GM12864 (cell line): ENCODE measurements at regions not wholly inside any gene's neighbourhood (a gene's known extent, or its start where the extent isn't known, plus 50 kb on each side); places are given as distances from the start of the nearest gene placed in this dataset.

Source experiments
- DNase-seq: peaks from one replicate; pipeline ENCODE4 v3.0.0-alpha.2; 2011; ENCODE audit warnings: low read depth
- H3K4me3 ChIP-seq: 2 replicates; pipeline ENCODE4 v1.5.1; 2011; ENCODE audit warnings: mild to moderate bottlenecking, low read depth, low read length, control low read depth
- CTCF ChIP-seq: IDR thresholded peaks from 2 replicates; pipeline ENCODE4 v1.5.1; 2011; ENCODE audit warnings: low read depth, mild to moderate bottlenecking, moderate library complexity, low read length, control low read depth, inconsistent platforms; ENCODE audit errors: missing control alignments

- H3K4me3 ChIP-seq = no peak overlapping the region
- no peak for DNase-seq
- TF ChIP-seq CTCF = no peak
Observed at GRCh38 chr12:31822761-31823160, 93.9 kb upstream of the AMN1 start.

GRCh38 chr12:31821484-31821883 is 92.7 kb upstream of the AMN1 start:
- no peak overlapping the region for H3K4me3 ChIP-seq
- TF ChIP-seq CTCF = no peak
- no peak for DNase-seq

GRCh38 chr12:31820832-31821231 is 92.0 kb upstream of the AMN1 start:
- no peak overlapping the region for H3K4me3 ChIP-seq
- TF ChIP-seq CTCF = no peak
- no peak for DNase-seq

DNA sequence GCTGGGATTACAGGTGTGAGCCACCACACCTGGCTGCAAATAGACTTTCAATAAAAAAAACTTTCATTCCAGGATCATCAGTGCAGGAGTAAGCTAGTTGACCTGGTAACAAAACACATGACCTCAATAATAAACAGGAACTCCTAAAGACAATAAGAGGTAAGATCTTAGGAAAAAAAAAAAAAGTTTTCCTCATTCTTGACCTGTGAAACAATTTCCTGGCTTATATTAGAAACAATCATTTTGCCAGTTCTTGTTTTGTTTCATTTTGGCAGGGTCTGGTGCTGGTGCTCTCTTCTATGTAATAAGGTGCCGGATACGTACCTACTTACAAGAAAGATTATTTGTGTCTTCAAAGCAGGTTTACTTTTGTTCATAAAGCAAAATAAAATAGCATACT is 90.6 kb upstream of the AMN1 start:
- H3K4me3 ChIP-seq = no peak overlapping the region
- no peak for DNase-seq
- no peak for TF ChIP-seq CTCF

DNA sequence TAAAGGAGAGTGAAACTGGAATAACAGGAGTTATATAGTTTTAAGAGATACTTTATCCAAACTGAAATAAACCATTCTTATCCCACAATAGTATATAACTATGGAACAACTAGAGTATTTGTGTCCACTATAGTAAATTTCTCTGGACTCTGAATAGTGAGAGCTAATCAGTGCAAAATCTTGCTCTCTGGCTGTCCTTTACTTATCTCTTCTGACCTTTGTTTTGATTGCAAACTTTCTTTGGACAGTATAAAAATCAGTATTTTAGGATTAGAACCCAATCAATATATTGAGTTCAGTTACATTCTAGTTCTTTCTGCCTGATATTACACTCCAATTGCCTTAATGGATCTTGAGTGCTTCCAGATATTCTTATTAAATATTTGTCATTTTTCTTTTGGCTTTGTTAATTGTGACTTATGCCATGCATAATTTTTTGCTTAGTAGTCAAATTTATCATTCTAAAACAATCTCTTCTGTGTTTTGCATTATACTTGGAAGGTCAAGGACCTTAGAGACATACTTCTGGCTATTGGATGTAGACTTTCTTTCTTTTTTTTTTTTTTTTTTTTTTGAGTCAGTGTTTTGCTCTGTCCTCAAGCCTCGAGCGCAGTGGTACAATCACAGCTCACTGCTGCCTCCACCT is 89.9 kb upstream of the AMN1 start:
- H3K4me3 ChIP-seq = no peak overlapping the region
- DNase-seq = no peak
- TF ChIP-seq CTCF = no peak

GRCh38 chr12:31817120-31817519 is 88.3 kb upstream of the AMN1 start:
- TF ChIP-seq CTCF = no peak
- H3K4me3 ChIP-seq = no peak overlapping the region
- DNase-seq = no peak

DNA sequence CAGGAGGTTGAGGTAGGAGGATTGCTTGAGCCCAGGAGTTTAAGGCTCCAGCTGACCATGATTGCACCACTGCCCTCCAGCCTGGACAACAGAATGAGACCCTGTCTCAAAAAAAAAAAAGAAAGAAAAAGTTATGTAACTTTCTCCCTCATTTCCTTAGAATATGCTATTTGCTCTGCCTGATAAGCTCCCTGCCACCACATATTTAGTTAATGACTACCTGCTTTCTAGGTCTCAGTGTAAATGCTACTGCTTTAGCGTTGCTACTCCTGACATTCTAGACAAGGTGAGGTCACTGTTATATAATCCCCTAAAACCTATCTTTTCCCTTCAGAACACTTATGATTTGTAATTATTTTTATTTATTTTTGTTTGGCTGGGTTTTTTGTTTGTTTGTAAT is 86.3 kb upstream of the AMN1 start:
- no peak for DNase-seq
- H3K4me3 ChIP-seq = no peak overlapping the region
- TF ChIP-seq CTCF = no peak
